ENCODE measurements at regions not wholly inside any gene's neighbourhood (a gene's known extent, or its start where the extent isn't known, plus 50 kb on each side); places are given as distances from the start of the nearest gene placed in this dataset.

DNA sequence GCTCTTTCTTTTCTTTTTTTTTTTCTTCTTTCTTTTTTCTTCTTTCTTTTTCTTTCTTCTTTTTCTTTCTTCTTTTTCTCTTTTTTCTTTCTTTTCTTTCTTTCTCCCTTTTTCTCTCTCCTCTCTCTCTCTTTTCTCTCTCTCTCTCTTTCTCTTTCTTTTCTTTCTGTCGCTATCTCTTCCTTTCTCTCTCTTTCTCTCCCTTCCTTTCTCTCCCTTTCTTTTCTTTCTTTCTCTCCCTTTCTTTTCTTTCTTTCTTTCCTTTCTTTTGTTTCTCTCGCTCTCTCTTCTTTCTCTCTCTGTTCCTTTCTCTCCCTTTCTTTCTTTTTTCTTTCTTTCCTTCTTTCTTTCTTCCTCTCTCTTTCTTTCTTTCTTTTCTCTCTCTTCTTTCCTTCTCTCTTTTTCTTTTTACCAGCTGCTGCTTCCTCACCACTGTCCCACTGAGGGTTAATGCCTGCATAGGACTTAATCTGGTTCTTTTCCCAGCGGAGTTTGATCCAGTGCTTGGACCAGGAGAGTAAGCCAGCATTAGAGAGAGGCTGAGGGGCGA, 145.4 kb upstream of the SIX2 start:
- Histone ChIP-seq H3K27me3 (ENCODE audit: control insufficient read depth, insufficient read depth, low read length) (no peaks in the 10 kb centered on the region), H3K4me3 (ENCODE audit: low read depth, low read length) (no peak overlapping the region), H3K36me3 (ENCODE audit: control insufficient read depth, insufficient read depth, low read length) (no peaks in the 10 kb centered on the region)
- DNase-seq (ENCODE audit: low read depth) (no peak), FAIRE-seq (no peak)
- TF ChIP-seq, protein P1, sequence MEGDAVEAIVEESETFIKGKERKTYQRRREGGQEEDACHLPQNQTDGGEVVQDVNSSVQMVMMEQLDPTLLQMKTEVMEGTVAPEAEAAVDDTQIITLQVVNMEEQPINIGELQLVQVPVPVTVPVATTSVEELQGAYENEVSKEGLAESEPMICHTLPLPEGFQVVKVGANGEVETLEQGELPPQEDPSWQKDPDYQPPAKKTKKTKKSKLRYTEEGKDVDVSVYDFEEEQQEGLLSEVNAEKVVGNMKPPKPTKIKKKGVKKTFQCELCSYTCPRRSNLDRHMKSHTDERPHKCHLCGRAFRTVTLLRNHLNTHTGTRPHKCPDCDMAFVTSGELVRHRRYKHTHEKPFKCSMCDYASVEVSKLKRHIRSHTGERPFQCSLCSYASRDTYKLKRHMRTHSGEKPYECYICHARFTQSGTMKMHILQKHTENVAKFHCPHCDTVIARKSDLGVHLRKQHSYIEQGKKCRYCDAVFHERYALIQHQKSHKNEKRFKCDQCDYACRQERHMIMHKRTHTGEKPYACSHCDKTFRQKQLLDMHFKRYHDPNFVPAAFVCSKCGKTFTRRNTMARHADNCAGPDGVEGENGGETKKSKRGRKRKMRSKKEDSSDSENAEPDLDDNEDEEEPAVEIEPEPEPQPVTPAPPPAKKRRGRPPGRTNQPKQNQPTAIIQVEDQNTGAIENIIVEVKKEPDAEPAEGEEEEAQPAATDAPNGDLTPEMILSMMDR (IDR thresholded peaks at IDR 0.05; ENCODE audit: insufficient read depth, low read length, severe bottlenecking) = no peak

- FAIRE-seq (no peak), DNase-seq (ENCODE audit: low read depth) (no peak)
- no peak overlapping the region for H3K4me3 ChIP-seq (ENCODE audit: low read depth, low read length)
- TF ChIP-seq, protein P1 (IDR thresholded peaks at IDR 0.05; ENCODE audit: insufficient read depth, low read length, severe bottlenecking) = no peak
- no peaks in the 10 kb centered on the region for H3K27me3 ChIP-seq (ENCODE audit: control insufficient read depth, insufficient read depth, low read length)
- H3K36me3 ChIP-seq (ENCODE audit: control insufficient read depth, insufficient read depth, low read length) = no peaks in the 10 kb centered on the region
Measured at GRCh38 chr2:45154144-45154543, 144.9 kb upstream of the SIX2 start.

DNA sequence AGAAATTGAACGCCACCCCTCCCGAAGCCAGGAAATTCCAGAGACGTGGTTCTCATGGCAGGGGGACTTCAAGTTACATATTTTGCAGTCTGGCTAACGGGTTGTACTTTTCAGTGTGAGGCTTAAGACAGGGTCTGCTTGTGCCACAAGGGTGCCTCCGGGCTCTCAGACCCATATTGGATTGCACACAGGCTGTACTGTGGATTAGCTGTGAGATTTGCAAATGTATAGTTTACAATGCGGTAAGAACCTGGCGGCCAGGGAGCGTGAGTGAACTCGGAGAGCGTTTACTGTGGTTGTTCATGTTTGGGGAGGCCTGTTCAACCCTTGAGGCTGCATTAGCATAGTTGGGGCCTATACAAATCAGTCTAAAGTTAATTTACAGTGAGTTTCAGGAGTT, 143.9 kb upstream of the SIX2 start:
- FAIRE-seq (no peak), DNase-seq (ENCODE audit: low read depth) (no peak)
- H3K27me3 ChIP-seq (ENCODE audit: control insufficient read depth, insufficient read depth, low read length) = no peaks in the 10 kb centered on the region
- no peaks in the 10 kb centered on the region for H3K36me3 ChIP-seq (ENCODE audit: control insufficient read depth, insufficient read depth, low read length)
- H3K4me3 ChIP-seq (ENCODE audit: low read depth, low read length) = no peak overlapping the region
- TF ChIP-seq, protein P1 (IDR thresholded peaks at IDR 0.05; ENCODE audit: insufficient read depth, low read length, severe bottlenecking) = no peak

GRCh38 chr2:45152691-45153090, 143.4 kb upstream of the SIX2 start:
- Histone ChIP-seq H3K36me3 (ENCODE audit: control insufficient read depth, insufficient read depth, low read length) (no peaks in the 10 kb centered on the region), H3K27me3 (ENCODE audit: control insufficient read depth, insufficient read depth, low read length) (no peaks in the 10 kb centered on the region), H3K4me3 (ENCODE audit: low read depth, low read length) (no peak overlapping the region)
- DNase-seq (ENCODE audit: low read depth) (no peak), FAIRE-seq (no peak)
- TF ChIP-seq, protein P1 (IDR thresholded peaks at IDR 0.05; ENCODE audit: insufficient read depth, low read length, severe bottlenecking) = no peak

- Histone ChIP-seq H3K36me3 (ENCODE audit: control insufficient read depth, insufficient read depth, low read length) (no peaks in the 10 kb centered on the region), H3K27me3 (ENCODE audit: control insufficient read depth, insufficient read depth, low read length) (peaks cover 7% of the 10 kb centered on the region), H3K4me3 (ENCODE audit: low read depth, low read length) (no peak overlapping the region)
- TF ChIP-seq, protein P1 (IDR thresholded peaks at IDR 0.05; ENCODE audit: insufficient read depth, low read length, severe bottlenecking) = no peak
- no peak for DNase-seq (ENCODE audit: low read depth)
- no peak for FAIRE-seq
Measured at GRCh38 chr2:45145073-45145899, 136.0 kb upstream of the SIX2 start.
